Prostate gland (tissue), 2 donors: ENCODE measurements at regions not wholly inside any gene's neighbourhood (a gene's known extent, or its start where the extent isn't known, plus 50 kb on each side); places are given as distances from the start of the nearest gene placed in this dataset.

Experiments
- POLR2A ChIP-seq: fragments of 450-650 bp; IDR thresholded peaks from one replicate; pipeline ENCODE4 v1.6.1; 2016; ENCODE audit warnings: antibody characterized with exemption, mild to moderate bottlenecking
- POLR2AphosphoS5 ChIP-seq: sonication (generic); formaldehyde crosslinking; IDR thresholded peaks from one replicate; pipeline ENCODE4 v1.6.1; 2017; ENCODE audit warnings: antibody characterized with exemption
- TF ChIP-seq, protein P1 (sequence below), 4 experiments: fragments of 200-600 bp in 2 of 4; fragments of 450-650 bp in 2 of 4; sonication (generic) in 2 of 4; IDR thresholded peaks; 1 replicate in 3 of 4; 2 replicates in 1 of 4; pipeline ENCODE4 v1.5.1; 2016 to 2019; ENCODE audit warnings: antibody characterized with exemption in 4 of 4, mild to moderate bottlenecking in 2 of 4, moderate library complexity in 2 of 4

DNA sequence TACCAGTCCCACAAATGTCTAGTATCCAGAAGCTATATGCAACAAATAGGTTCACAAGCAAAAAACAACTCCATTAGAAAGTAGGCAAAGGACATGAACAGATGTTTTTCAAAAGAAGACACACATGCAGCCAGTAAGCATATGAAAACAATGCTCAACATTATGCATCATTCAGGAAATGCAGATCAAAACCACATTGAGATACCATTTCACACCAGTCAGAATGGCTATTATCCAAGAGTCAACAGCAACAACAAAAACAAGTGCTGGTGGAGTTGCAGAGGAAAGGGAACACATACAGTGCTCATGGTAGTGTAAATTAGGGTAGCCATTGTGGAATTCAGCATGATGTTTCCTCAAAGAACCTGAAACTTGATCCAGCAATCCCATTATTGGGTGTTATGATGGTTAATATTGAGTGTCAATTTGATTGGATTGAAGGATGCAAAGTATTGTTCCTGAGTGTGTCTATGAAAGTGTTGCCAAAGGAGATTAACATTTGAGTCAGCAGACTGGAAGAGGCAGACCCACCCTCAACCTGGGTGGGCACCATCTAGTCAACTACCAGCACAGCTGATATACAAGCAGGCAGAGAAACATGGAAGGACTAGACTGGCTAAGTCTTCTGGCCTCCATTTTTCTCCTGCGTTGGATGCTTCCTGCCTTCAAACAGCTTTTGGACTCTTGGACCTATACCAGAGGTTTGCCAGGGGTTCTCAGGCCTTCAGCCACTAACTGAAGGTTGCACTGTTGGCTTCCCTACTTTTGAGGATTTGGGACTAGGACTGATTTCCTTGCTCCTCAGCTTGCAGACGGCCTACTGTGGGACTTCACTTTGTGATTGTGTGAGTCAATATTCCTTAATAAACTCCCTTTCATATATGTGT lies 218.4 kb upstream of the SEMA3D start:
- TF ChIP-seq, protein P1, sequence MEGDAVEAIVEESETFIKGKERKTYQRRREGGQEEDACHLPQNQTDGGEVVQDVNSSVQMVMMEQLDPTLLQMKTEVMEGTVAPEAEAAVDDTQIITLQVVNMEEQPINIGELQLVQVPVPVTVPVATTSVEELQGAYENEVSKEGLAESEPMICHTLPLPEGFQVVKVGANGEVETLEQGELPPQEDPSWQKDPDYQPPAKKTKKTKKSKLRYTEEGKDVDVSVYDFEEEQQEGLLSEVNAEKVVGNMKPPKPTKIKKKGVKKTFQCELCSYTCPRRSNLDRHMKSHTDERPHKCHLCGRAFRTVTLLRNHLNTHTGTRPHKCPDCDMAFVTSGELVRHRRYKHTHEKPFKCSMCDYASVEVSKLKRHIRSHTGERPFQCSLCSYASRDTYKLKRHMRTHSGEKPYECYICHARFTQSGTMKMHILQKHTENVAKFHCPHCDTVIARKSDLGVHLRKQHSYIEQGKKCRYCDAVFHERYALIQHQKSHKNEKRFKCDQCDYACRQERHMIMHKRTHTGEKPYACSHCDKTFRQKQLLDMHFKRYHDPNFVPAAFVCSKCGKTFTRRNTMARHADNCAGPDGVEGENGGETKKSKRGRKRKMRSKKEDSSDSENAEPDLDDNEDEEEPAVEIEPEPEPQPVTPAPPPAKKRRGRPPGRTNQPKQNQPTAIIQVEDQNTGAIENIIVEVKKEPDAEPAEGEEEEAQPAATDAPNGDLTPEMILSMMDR (IDR thresholded peaks at IDR 0.05): no peak
- TF ChIP-seq POLR2A: no peak
- no peak for TF ChIP-seq POLR2AphosphoS5
